CMK (cell line): ENCODE measurements at regions not wholly inside any gene's neighbourhood (a gene's known extent, or its start where the extent isn't known, plus 50 kb on each side); places are given as distances from the start of the nearest gene placed in this dataset.

ENCODE experiments used
- DNase-seq: peaks from one replicate; pipeline ENCODE4 v3.0.0-alpha.2; 2010; ENCODE audit warnings: low read depth

DNA sequence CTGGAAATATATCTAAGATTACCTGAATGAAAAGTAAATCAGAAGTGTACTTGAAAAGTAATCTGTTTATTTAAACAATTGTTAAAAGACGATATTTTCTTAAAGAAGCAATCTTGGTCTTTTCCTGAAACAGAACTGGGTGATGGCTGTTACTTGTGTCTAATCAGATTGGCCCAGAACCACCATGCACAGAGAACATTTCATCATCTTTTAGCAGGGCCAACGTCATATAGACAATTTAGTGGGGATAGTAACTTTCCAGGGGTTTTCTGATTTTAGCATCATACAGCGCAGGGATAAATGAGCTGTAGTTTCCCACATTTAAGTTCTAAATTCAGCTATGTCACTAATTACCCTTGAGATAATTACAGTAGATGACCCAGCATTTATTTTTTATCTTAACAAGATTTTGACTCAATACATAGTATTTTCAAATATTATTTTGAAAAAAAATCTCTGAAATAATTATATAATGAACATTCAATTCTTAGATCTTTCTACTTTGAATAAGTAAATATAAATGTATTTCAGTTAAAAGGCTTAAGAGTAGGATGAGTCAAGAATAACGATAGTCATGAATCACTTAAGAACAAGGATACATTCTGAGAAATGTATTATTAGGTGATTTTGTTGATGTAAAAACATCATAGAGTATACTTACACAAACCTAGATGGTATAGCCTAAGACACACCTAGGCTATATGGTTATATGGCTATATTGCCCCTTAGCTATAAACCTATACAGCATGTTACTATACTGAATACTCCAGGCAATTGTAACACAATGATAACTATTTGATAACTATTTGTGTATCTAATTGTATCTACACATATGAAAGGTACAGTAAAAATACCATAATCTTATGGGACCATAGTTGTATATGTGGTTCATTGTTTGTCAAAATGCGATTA, 103.8 kb upstream of the MME start:
- DNase-seq: no peak

GRCh38 chr3:154973851-154974250, 106.3 kb upstream of the MME start:
- DNase-seq: no peak

GRCh38 chr3:154972951-154973350, 107.2 kb upstream of the MME start:
- no peak for DNase-seq

DNA sequence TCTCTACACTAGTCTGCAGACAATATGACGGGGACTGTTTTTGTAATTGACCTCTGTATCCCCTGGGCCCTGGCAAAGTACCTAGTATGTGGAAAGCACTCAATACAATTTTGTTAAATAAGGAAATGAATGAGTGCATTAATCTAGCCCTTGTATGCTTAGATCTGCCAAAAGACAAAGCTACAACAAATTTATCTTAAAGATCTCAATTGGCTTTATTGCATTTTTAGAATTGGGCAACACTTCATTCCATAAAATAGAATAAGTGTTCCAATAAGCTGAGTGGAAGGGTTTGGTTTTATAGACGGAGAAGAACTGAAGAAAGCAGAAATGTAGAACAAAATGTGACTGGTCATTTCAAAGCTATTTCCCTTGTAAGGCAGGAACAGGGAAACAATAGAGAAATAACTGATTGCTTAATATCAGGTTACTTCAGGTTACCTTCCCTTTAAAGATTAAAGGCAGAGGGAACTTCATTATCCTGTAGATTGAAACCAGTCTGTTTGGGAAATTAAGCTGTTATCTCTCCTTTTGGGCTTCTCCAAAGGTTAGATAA, 108.3 kb upstream of the MME start:
- DNase-seq: no peak

DNA sequence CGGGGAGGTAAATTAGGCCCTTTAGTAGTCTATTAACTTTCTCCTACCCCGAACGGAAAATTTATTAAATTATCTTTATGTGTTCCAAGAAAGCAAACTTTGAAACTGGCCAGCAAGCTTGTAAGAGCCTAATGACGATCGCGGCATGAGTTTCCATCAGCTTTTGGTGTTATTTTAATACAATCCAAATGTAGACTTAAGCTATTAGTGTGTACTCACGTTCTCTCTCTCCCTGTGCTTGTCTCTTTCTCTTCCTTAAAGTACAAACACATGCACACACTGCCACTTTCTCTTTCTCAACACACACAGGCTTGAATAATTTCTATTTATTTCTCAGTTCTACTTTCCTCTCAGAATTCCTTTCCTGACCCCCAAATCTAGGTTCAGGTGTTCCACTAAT, 108.8 kb upstream of the MME start:
- no peak for DNase-seq

DNA sequence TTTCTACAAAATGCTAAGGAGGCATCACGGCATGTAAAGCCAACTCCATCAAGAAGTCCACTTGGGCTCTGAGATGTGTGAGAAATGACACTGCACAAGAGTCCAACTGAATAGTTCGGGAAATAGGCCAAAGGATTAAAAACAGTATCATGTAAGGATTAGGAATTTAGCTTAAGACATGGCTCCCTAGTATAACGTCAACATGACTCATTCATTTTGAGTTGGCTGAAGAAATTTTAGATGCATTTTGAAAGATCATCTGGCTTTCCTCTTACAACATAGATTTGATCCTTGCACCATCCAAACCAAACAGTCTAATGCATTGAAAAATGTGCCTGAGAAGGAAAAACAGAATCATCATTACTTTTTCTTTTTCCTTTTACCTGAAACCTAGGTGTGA, 109.3 kb upstream of the MME start:
- no peak for DNase-seq

GRCh38 chr3:154969366-154969765, 110.8 kb upstream of the MME start:
- DNase-seq: no peak

DNA sequence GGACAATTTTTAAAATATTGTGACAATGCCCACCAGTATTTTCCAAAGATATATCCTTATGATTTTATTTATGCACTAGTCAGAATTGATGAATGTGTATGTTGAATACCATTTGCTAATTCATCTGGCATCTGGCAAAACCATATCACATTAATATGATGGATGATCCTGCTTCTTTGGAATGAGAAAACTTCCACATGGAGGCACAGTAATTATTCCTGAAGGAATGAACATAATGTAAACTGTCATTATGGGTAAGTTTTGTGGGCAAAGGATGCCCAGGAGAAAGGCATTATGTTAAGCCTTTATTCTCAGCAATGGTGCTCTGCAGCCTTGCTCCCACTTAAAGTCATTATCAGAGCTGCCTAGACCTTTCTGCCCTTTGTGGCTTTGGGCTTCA, 113.0 kb upstream of the MME start:
- DNase-seq: no peak

DNA sequence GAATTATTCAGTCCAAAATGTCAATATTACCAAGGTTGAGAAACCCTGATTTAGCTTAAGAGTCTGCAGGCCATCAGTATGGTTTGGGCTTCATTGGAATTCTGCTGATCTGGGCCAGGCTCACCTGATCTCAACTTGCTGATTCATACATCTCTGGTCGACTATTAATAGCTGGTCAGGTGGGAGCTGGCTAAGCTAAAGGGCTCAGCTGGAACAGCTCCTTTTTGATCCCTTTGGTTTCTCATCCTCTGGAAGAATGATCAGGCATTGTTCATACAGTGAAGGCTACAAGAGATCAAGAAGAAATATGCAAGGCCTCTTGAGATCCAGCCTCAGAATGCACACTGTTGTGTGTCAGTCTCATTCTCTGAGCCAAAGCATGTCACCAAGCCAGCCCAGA, 123.3 kb upstream of the MME start:
- no peak for DNase-seq

GRCh38 chr3:154955907-154956533, 124.1 kb upstream of the MME start:
- no peak for DNase-seq

- DNase-seq: peak; percentile 3
Observed at GRCh38 chr3:154954757-154955156, 125.4 kb upstream of the MME start.

- DNase-seq: no peak
Observed at GRCh38 chr3:154953538-154953937, 126.6 kb upstream of the MME start.

- DNase-seq: no peak
Observed at GRCh38 chr3:154952553-154952952, 127.6 kb upstream of the MME start.

DNA sequence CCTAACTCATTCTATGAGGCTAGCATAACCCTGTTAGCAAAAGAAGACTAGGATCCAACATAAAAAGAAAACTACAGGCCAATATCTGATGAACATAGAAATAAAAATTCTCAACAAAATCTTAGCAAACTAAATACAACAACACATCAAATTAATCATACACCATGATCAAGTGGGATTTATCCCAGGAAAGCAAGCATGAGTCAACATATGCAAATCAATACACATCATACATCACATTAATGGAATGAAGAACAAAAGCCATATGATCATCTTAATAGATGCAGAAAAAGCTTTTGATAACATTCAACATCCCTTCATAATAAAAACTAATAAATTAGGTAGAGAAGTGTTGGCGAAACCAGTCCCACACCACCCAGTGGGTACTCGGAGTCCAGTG, 136.1 kb upstream of the MME start:
- DNase-seq: no peak

DNA sequence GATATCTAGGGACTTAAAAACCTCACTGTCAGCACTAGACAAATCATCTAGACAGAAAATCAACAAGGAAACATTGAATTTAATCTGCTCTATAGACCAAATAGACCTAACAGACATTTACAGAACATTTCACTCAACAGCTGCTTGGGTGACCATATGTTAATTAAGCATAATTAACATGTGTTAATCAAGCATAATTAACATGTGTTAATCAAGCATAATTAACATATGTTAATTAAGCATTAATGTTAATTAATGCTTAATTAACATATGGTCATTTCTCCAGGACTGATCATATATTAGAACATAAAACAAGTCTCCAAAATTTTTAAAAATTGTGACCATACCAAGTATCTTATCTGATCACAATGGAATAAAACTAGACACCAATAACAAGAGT, 137.3 kb upstream of the MME start:
- DNase-seq: no peak

GRCh38 chr3:154936196-154936595, 143.9 kb upstream of the MME start:
- no peak for DNase-seq

- DNase-seq: no peak
Observed at GRCh38 chr3:154933581-154933980, 146.5 kb upstream of the MME start.

DNA sequence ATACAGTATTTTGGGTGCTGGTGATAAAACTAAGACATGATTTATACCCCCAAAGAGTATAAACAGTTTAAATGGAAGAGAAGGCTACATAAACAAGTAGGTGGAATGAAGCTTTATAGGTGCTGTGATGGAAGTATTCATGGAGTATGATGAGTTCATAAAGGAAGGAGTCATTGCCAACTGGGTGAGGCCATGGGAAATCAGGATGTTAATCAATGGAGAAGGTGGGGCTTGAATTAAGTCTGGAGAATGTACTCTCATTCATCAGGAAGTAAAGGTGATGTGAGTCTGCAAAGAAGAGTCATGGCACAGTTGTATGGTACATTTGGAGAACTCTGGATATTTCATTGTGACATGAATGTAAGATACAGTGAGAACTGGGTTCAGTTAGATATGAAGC, 147.5 kb upstream of the MME start:
- no peak for DNase-seq

DNA sequence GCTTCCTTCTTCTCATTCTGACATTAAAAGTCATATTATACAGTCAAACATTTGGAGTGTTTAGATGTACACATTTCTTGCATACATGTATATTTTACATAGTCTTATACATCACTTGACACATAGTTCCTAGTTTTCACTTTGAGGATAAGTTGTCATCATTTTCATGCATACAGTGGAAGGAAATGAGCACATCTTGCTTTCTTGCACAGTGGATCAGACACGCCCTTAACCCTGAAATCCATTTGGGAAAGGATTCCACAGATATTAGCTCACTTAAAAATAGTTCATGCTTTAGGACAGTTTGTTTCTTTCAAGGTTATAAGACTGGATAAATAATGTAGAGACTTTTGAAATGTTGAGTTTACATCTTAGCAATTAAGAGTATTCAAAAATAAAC, 148.6 kb upstream of the MME start:
- no peak for DNase-seq

GRCh38 chr3:154926721-154927120, 153.4 kb upstream of the MME start:
- no peak for DNase-seq

DNA sequence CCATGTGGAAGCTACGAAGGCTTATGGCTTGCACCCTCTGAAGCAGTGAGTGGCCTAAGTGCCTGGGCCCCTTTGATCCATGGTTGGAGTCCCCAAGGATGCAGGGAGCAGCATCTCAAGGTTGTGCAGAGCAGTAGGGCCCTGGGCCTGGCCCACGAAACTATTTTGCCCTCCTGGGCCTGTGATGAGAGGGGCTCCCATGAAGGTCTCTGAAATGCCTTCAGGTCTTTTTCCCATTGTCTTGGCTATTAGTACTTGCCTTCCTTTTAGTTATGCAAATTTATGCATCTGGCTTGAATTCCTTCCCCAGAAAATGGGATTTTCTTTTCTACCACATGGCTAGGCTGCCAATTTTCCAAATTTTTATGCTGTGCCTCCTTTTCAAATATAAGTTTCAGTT, 158.8 kb upstream of the MME start:
- no peak for DNase-seq

DNA sequence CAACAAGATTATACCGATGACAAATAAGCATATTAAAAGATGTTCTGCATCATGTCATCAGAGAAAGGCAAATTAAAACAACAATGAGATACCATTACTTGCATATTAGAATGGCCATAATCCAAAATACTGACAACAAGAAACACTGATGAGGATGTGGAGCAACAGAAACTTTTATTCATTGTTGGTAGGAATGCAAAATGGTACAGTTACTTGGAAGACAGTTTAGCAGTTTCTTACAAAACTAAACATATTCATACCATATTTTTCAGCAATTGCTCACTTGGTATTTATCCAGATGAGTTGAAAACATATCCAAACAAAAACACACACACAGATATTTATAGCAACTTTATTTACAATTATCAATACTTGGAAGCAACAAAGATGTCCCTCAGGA, 160.9 kb upstream of the MME start:
- no peak for DNase-seq

DNA sequence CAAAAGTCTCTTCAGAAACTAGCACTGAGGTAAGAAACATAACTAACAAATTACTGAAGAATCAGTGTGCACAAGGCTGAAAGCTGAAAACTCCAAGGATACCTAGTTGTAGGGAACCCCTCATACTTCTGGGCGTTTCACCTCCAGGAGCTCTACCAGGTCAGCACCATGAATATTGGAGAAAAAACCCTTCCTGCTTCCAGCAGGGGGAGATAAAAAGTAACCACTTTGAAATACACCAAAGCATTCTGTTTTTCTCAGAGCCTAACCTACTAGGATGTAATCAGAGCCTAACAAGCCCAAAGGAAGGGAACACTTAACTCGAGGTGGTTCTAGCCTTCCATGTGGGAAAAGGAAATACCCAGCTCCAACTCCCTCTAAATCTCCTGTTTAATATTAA, 175.8 kb upstream of the MME start:
- no peak for DNase-seq
